PFSK-1 (cell line): ENCODE measurements at regions not wholly inside any gene's neighbourhood (a gene's known extent, or its start where the extent isn't known, plus 50 kb on each side); places are given as distances from the start of the nearest gene placed in this dataset.

ENCODE experiments used
- POLR2AphosphoS5 ChIP-seq: IDR thresholded peaks from 2 replicates; pipeline ENCODE4 v1.6.1; 2012; ENCODE audit warnings: low read depth, mild to moderate bottlenecking, control low read depth, low read length, moderate library complexity
- REST ChIP-seq, 2 experiments: IDR thresholded peaks; 2 replicates each; pipeline versions ENCODE4 v1.6.1 to v1.8.0; 2011 to 2012; ENCODE audit warnings: low read depth in 2 of 2, low read length in 2 of 2, control low read depth in 1 of 2, inconsistent platforms in 1 of 2, mild to moderate bottlenecking in 1 of 2, moderate library complexity in 1 of 2; ENCODE audit not compliant: insufficient read depth in 1 of 2

- TF ChIP-seq REST (IDR thresholded peaks at IDR 0.05; ENCODE audit: insufficient read depth in 1 of 2, low read depth in 2 of 2, low read length in 2 of 2) (no peak), POLR2AphosphoS5 (no peak)
These were observed 367.7 kb downstream of the CGGBP1 start for GRCh38 chr3:87691109-87691508.
